ENCODE measurements at regions not wholly inside any gene's neighbourhood (a gene's known extent, or its start where the extent isn't known, plus 50 kb on each side); places are given as distances from the start of the nearest gene placed in this dataset.
A peak's percentile ranks its signal among the peaks of the same experiment; 100 is the strongest.

DNA sequence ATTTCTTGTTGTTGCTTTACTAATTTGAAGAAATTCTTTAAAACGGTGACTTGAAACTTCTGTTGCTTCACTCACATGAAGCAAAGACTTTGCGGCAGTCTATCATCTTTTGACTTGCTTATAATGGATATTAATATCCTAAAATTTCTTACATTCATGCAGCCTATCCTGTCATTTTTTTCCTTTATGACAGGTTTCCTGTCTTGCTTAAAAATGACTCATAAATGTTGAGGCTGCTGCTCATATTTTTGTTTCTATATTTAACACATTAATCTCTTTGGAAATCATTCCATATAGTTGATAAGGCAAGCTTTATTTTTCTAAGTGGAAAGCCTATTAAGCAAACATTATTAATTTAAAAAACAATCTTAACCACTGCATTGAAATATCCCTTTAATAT is 176.6 kb upstream of the GALNTL6 start:
- no peak for DNase-seq (ENCODE audit: low read depth, low spot score)

DNA sequence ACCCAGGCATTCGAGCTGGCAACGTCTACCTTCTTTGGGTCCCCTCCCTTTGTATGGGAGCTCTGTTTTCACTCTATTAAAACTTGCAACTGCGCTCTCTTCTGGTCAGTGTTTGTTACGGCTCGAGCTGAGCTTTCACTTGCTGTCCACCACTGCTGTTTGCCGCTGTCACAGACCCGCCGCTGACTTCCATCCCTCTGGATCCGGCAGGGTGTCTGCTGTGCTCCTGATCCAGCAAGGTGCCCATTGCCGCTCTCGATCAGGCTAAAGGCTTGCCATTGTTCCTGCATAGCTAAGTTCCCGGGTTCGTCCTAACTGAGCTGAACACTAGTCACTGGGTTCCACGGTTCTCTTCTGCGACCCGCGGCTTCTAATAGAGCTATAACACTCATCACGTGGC is 183.5 kb upstream of the GALNTL6 start:
- no peak for DNase-seq (ENCODE audit: low read depth, low spot score)

DNA sequence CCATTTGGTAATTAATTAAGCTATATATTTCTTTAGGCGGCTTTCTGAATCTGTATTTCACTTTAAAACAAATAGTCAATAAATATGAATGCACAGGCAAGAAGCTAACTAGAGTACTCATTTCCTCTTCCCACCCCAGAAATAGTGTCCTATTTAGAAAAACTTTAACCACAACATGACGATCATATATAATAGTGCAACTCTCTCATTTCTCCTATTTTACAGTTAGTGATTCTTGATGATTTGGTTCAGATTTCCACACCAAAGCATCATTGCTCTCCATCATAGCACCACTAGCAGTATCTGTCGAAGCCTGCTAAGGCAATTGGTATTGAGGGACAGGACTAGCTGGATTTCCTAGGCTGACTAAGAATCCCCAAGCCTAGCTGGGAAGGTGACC is 184.0 kb upstream of the GALNTL6 start:
- no peak for DNase-seq (ENCODE audit: low read depth, low spot score)

DNA sequence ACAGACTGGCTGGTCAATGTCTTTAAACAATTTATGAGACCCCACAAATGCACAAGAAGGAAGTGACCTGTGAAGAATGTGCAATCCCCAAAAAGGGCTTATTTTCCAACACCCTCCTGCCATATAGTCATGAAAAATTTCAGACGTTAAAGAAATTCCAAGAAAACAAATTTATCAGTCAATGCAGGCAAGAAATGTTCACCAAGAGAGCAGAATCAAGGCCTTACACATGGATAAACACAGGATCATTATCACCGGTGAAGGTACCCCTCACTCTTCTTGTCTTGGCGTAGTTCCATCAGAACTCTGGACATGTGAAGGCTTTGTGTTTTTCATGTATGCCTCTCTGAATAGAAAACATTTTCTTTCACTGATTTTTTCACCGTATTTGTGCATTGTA is 186.7 kb upstream of the GALNTL6 start:
- DNase-seq (ENCODE audit: low read depth, low spot score): no peak

DNA sequence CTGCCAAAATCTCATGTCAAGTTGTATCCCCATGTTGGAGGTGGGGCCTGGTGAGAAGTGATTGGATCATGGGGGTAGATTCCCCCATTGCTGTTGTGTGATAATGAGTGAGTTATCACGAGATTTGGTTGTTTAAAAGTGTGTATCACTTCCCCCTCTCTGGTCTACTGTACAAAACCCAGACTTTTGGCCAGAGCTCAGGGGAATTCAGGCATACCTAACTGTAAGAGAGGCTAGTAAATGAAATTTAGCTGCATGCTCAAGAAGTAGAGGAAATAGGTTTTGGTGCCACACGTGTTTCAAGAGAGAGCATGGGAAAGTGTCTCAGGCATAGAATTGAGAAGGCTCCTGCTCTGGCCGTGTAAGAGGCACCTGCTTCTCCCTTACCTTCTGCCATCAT is 190.5 kb upstream of the GALNTL6 start:
- no peak for DNase-seq (ENCODE audit: low read depth, low spot score)

DNA sequence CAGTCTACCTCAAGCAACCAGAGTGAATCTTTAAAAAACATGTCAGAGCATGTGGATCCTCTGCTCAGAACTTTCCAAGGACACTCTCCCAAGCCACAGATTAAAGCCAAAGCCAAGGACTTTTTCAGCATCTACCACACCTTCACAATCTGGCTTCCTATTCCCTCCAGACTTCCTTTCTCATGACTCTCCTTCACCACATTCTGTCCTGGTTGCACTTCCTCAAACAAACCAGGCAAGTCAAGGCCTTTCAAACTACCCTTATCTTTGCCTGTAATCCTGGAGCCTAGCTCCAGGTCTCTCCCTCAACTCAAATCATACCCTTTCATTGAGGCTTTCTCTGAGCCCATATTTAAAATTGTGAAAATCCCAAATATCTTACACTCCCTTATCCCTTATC is 191.6 kb upstream of the GALNTL6 start:
- DNase-seq (ENCODE audit: low read depth, low spot score): no peak

DNA sequence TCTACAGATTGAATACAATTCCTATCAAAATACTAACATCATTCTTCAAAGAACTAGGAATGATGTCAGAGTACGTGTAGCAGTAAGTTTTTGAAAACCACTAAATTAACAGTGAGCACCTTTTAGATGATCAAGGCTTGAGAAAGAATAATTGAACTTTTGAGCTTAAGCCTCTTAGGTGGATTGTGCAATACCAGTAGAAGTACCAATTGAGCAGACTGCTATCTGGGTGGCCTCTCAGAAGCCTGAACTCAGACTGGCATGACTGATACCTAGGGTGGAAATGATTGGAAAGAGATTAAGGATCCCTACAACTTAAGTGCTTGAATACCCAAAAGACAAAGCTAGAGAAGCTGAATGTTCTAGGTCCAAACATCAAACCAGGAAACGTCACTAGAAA is 200.3 kb upstream of the GALNTL6 start:
- no peak for DNase-seq (ENCODE audit: low read depth, low spot score)

DNA sequence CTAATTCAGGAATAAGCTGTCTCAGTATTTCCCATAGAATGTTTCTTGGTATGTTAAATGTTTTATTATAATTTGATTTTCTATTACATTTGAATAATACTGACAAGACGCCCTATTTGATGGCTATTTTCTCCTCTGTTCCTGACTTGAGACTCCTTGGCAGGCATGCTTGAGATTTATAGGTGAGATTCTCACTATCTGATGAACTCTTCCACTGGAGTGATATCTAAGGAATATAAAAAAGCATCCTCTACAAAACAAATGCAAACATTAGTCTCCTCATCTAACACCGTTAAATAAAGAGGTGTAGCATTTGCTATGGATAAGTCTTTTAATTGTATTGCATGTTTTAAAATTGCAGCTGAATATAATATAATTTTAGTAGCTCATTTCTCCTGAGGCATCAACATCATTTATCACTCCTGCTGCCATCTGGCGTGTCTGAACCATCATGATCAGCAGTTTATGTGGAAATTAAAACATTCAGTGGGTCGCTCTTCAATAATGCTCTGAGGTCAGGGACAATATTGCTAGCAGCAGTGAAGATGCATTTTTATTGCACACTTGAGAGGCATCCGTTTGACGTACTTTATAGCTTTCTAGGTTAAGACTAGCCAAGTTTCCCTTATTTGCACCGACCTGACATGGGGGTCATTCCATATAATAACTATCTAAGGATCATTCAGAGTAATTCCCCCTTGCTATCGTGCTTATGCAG is 210.4 kb upstream of the GALNTL6 start:
- no peak for DNase-seq (ENCODE audit: low read depth, low spot score)

DNA sequence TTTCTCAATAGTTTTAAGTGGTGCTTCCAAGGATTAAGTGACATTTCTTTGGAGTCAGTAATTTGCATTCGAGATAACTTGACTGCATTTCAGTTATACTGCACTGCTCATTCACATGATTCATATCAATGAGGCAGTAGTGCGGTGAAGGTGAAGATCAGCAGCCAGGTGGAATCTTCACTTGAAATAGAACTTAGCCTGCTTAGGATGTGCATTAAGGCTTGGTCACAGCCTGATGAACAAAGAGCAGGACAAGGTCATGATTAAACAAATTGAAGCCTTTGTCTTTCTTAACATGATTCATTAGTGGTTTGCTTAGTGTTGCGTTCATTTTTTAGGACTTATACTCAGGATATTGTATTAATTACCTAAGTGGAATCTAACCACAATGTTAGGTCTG is 212.1 kb upstream of the GALNTL6 start:
- no peak for DNase-seq (ENCODE audit: low read depth, low spot score)

DNA sequence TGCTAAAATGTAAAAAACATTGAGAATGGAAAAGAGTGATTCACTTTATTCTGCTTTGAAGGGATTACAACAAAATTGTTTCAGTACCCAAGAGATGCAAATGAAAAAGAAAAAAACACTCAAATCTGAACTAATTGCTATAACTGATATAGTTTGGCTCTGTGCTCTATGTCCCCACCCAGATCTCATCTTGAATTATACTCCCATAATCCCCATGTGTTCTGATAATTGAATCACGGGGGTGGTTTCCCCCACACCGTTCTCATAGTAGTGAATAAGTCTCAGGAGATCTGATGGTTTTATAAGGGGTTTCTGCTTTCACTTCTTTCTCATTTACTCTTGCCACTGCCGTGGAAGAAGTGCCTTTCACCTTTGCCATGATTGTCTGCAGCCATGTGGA is 213.6 kb upstream of the GALNTL6 start:
- DNase-seq (ENCODE audit: low read depth, low spot score): no peak

DNA sequence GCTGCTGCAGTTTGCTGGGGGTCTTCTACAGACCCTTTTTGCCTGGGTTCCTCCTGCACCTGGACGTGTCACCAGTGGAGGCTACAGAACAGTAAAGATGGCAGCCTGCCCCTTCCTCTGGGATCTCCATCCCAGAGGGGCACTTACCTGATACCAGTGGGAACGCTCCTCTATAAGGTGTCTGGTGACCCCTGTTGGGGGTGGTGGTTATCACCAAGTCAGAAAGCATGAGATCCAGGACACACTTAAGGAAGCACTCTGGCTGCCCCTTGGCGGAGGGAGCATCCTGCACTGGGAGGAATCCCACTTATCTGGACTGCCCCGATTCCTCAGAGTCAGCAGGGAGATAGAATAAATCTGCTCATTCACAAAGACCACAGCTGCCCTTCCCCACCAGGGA is 218.9 kb upstream of the GALNTL6 start:
- DNase-seq (ENCODE audit: low read depth, low spot score): no peak

DNA sequence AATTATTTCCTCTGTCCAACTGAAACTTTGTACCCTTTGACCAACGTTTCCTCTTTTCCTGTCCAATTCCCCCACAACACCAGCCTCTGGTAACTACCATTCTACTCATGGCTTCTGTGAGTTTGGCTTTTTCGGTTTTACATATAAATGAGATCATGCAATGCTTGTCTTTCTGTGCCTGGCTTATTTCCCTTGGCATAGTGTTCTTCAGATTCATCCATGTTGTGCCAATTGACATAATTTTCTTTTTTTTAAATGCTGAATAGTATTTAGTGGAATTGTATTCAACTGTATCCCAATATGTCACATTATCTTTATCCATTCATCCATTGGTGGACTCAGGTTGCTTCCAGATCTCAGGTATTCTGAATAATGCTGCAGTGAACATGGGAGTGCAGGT is 222.5 kb upstream of the GALNTL6 start:
- no peak for DNase-seq (ENCODE audit: low read depth, low spot score)

DNA sequence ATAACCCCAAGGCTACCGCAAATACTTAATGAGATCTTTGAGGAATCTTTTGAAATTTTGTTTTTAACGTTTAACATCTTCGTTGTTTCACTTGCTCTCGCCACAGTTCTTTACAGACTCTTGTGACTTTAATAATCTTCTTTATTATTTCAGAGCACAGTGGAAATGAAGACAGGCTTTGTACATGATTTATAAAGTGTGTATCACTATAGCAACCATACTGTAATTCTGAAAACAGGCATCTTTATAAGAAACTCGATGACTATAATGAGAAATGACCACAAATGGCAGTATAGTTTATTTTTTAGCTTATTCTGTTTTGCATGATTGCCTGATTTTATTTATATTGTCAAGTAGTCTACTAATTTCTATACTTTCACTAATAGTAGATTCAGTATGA is 224.4 kb upstream of the GALNTL6 start:
- DNase-seq (ENCODE audit: low read depth, low spot score): no peak

DNA sequence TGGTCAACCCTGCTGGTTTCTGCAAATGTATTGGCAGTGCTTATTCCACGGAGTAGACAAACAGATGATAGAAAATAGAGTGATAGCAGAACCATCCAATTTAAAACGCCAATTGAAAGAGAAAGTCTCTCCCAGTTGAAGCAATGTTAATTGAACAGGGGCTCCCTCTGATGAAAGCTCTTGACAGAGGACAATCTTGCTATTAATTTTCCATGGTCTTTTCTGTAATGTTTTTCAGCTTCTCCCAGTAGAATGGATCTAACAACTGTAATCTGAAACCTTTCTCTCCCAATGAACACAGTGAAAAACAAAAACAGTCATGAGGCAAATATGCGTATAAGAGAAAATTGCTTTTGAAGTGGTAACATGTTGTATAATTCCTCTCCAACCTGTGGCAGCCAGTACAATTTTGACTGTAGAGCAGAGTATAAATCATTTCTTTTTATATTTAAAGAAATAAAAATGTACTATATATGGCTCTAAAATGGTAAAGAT is 225.1 kb upstream of the GALNTL6 start:
- DNase-seq (ENCODE audit: low read depth, low spot score): peak; percentile 25

DNA sequence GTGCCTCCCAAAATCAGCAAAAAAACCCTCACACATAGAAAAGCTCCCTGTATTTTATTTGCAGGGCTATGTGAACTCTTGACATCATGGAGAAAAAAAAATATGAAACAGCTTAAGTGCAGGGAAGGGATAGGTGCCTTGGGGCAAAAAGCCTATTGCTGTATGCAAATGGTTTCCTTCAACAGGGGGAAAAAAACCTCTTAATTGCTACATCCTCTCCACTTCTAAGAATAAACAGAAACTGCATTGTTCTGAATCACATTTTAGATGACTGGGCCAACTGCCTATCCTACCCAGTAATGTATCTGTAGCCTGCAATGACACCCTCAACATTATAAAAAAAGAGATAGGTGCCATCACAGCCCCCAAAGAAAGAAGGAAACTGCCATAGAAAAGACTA is 229.4 kb upstream of the GALNTL6 start:
- no peak for DNase-seq (ENCODE audit: low read depth, low spot score)

DNA sequence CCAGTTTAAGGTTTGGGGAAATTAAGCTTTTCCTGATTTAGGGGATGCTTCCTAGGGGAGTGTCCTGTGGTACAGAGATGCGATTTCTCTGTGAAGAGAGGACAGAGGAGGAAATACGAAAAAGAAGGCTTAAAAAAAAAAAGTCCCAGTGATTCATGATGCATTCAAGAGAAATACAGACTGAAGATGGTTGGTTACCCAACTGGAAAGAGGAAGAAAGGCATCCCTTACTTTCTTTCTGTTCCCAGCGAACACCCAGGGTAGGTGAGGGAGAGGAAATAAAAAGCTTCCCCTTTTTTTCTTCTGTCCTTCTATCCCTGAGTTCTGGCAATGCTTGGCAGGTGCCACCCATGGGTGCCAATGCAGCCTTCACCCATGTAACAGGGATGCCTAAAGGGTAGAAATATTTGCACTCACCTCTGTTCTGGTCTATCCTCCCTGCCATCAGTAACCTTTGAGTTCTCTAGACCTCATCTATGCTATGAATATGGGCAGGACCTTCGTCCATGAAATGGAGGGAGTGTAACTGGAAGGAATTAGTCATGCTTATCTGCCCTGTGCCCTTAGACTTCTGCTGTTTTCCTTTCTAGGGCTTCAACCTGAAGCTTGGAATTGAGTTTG is 230.1 kb upstream of the GALNTL6 start:
- no peak for DNase-seq (ENCODE audit: low read depth, low spot score)

DNA sequence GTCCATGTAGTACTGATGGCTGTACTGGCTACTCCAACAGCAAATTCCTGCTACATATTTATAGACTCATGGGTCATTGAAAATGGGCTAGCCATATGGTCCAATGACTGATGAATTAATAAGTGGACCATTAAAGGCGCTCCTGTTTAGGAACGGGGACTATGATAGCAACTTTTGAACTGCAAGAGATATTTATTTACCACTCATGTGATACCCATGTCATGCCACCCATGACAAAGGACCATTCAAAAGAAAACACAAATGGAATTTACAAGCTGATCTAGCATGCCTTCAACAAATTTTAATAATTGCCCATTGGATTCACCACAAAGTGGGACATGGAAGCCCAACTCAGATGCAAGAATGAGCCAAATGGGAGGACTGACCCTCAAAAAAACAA is 240.0 kb upstream of the GALNTL6 start:
- DNase-seq (ENCODE audit: low read depth, low spot score): no peak

DNA sequence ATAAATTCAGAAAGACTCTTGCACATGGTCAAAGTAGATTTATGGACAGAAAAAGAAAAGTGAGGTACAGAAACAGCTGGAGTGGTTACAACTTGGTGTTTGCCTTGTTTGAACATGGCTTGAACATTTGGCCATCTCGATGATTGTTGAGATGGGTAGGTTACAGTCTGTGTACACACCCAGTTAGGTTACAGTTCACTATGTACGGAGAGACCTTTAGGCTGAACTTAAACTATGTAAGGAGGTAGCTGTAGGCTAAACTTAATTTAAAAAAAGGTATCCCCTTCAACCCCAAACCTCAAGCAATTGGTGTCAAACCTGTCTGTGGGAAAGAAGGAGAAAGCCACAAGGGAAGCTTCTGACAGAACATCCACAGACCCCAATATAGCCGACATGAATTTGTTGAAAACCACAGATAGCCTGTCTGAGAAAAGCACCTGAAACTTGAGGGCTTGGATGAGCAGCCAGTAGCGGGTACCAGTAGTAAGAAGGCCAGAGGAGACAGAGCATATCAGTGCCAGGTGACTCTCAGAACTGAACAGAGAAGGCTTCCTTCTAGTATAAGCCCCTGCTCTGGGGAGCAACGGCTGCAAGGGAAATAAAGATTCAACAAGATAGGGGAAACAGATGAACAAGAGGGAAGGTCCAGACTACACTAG is 247.9 kb upstream of the GALNTL6 start:
- no peak for DNase-seq (ENCODE audit: low read depth, low spot score)

DNA sequence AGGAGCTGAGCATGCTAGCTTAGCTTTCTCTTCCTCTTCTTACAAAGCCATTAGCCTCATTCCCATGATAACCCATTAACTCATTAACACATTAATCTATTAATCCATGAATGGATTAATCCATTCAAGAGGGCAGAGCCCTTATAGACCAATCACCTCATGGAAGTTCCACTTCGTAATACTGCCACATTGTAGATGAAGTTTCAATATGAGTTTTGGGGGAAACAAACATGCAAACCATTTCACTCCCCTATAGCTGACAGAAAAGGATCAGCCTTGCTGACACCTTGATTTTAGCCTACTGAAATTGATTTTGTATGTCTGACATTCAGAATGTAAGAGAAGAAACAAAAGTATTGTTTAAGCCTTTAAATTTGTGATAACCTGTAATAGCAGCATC is 251.8 kb upstream of the GALNTL6 start:
- no peak for DNase-seq (ENCODE audit: low read depth, low spot score)

DNA sequence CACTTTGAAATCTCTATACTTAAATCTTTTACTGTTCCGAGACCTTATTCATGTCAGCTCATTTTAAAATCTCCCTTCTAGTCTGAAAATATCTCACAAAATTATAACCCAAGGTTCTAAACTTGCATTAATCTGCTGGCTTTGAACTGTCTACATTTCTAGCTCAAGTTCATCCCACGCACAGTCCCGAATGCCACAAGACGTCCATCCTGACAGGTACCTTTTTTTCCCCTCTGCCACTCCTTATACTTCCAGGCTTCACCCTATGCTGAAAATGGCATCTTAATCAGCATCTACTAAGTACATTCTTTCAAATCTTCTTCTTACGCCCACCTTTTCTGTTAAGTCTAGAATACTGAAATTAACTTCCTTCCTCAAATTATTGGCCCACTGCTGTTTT is 259.2 kb upstream of the GALNTL6 start:
- no peak for DNase-seq (ENCODE audit: low read depth, low spot score)

DNA sequence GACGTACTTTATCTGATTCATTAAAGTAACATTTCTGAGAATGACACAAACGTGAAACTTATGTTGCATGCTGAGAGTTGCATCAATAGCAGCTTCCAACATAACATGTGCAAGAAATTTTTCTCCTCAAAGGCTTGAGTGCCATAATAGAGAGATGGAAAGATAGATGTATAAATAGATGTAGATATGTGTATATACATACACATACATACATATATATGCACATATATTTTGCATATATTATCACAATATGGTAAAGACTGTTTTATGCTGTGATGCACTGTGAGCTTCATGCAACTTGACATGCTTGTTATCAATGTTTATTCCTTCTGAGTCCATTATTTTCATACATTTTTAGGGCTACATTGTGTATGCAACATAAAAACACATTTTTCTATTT is 270.6 kb upstream of the GALNTL6 start:
- no peak for DNase-seq (ENCODE audit: low read depth, low spot score)

DNA sequence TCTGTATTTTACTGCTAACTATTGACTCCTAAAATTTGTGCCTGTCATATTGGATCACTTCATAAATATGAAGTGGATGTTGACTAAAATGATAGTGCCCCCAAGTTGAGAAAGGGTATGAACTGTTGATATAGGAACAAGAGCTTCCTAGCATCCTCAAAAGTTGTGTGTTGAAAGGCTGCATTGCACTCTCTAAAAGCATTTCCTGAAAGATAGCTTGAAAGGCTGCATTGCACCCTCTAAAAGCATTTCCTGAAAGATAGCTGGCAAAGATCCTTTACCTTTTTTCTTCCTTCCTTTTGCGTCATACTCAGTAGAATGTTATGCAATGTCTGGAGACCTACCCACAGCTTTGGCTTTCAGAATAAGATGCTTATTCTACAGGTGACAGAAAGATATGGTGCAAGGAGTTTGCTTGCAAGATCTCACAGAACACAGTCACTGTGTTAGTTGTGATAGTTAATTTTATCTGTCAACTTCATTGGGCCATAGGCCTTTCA is 274.6 kb upstream of the GALNTL6 start:
- DNase-seq (ENCODE audit: low read depth, low spot score): no peak

DNA sequence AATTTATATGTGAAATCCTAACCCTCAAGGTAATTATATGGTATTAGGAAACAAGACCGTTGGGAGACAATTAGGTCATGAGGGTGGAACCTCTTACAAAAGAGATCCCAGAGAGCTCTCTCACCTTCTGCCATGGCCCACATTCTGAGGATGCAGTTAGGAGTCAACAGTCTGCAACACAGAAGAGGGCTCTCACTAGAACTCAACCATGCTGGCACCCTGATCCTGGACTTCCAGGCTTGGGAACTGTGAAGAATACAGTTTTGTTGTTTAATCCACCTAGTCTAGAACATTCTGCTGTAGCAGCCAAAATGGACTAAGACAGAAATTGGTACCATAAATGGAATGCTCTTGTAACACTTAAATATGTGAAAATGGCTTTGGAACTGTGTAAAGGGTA is 278.8 kb upstream of the GALNTL6 start:
- no peak for DNase-seq (ENCODE audit: low read depth, low spot score)

Measured in astrocyte of the hippocampus (primary cell).